ENCODE measurements at regions not wholly inside any gene's neighbourhood (a gene's known extent, or its start where the extent isn't known, plus 50 kb on each side); places are given as distances from the start of the nearest gene placed in this dataset.

- ATAC-seq (no peak), DNase-seq (ENCODE audit: low spot score) (no peak)
Observed at GRCh38 chr3:21357241-21357640, 393.8 kb downstream of the ZNF385D start.

GRCh38 chr3:21356402-21356801, 394.6 kb downstream of the ZNF385D start:
- no peak for ATAC-seq
- no peak for DNase-seq (ENCODE audit: low spot score)

DNA sequence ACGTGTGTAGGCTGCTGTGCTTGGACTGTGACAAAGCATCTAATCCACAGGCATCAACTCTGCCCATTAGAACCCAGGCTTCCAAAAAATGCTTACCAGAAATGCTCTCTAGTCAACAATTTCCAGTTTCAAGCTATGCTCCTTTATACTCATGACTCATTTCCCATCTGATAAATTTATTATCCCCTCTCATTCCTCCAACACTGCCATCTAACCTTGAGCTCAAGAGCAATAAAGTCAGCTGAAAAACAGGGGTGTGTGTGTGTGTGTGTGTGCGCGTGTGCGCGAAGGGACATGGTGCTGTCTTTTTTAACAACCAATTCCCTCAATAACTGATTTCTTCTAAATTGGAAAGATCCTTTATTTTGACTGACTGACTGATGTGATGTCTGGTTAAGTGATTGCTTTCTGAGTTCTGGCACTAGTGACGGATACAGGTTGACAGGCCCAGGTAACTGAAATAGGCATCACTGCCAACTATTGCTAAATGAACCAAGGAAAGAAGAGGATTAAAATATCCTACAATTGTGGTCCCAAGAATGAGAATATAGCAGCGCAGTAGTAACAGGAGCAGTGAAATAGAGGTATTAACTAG, 405.5 kb downstream of the ZNF385D start:
- ATAC-seq (no peak), DNase-seq (ENCODE audit: low spot score) (no peak)

GRCh38 chr3:21331857-21332256, 419.2 kb downstream of the ZNF385D start:
- no peak for DNase-seq (ENCODE audit: low spot score)
- ATAC-seq, result no peak

- no peak for DNase-seq (ENCODE audit: low spot score)
Observed at GRCh38 chr3:21331321-21331720, 419.7 kb downstream of the ZNF385D start.

GRCh38 chr3:21330293-21330692, 420.7 kb downstream of the ZNF385D start:
- peak; percentile 97 for ATAC-seq
- DNase-seq (ENCODE audit: low spot score), result no peak

More at GRCh38 chr3:21331321-21331720, 419.7 kb downstream of the ZNF385D start:
- no peak for ATAC-seq

GRCh38 chr3:21328711-21329390, 422.2 kb downstream of the ZNF385D start:
- no peak for DNase-seq (ENCODE audit: low spot score)

GRCh38 chr3:21326704-21327475, 424.1 kb downstream of the ZNF385D start:
- ATAC-seq, result no peak
- DNase-seq (ENCODE audit: low spot score), result no peak

More at GRCh38 chr3:21328711-21329390, 422.2 kb downstream of the ZNF385D start:
- no peak for ATAC-seq

- ATAC-seq (no peak), DNase-seq (ENCODE audit: low spot score) (no peak)
Observed at GRCh38 chr3:21314688-21315087, 436.3 kb downstream of the ZNF385D start.

DNA sequence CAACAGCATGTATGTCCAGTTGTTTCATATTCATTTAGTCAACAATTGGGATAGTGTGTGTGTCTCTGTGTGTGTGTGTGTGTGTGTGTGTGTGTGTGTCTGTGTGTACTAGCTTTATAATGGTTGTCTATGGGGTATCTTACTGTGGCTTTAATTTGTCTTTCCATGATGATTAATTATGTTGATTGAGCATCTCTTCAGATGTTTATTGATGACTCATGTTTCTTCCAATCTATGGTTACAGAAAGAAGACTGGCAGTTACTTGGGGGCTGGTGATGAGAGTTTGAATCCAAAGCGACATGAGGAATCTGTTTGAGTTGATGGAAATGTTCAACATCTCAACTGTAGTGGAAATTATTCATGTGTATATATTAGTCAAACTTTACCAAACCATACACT, 440.1 kb downstream of the ZNF385D start:
- ATAC-seq (no peak), DNase-seq (ENCODE audit: low spot score) (no peak)

DNA sequence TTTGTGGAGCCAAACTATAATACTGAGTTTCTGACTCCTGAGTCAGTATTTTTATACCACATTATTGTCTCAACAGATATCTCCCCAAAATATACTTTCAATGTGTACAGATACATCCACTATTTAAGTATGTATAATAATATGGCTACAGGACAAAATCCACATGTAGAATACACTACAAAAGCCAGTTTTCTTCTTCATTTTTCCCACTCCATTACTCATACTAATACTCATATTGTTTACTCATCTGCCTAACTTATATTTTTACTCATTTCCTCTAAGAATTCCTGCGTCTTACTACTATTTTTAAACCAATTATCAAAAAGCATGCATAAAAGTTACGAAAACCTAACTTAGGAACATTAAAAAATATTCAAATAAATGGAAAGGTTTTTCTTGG, 440.8 kb downstream of the ZNF385D start:
- ATAC-seq (no peak), DNase-seq (ENCODE audit: low spot score) (no peak)

DNA sequence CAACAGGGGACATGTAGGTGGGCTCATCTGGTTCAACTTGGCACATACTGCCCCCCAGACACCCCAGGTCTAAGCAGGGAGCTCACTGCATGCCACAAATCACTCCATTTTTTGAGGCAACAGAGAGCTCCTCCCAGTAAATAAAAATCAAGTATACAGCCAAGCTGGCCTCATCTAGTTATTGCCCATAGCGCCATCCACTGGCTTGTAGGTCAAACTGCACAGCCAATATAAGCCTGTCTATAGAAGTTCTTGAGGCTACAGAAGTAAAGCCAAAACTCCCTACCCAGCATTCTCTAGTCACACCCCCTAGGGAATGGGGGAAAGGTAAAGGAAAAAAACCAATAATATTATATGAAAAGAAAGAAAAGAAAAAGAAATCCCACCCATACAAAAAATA, 453.7 kb downstream of the ZNF385D start:
- DNase-seq (ENCODE audit: low spot score) (no peak), ATAC-seq (no peak)

DNA sequence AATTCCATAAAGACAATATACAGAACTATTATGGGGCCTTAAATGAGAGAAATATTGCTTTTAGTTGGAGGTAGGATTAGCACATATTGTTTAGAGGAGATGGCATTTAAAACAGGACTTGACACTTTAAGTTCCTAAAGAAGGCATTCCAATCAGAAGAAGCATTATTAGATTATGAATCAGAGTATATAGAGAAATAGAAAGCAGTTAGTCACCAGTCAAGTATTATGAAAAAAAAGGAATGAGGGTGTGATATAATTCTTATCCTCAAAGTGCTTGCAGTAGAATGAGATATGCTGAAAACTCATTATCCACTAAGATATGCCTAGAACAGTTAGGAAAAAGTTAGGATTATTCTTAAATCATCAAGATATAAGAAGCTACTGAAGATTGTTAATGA, 456.2 kb downstream of the ZNF385D start:
- no peak for ATAC-seq
- DNase-seq (ENCODE audit: low spot score), result no peak

DNA sequence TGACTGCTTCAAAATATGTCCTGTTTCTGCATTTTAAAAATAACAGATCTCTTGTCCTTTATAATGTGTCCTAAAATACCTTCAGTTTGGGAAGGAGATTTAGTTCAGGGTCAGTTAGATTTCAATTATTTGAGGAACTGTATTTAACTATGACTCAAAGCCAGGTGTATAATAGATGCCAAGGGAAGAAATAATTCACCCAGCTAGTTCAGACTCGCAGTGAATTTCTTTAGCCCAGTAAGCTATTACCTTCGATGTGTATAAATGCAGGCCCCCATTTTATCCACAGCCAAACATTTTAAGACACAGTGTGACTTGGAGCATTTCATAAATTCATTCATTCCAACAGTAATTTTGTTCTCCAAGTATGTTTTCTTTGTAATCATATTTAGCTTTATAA, 458.0 kb downstream of the ZNF385D start:
- ATAC-seq (no peak), DNase-seq (ENCODE audit: low spot score) (no peak)

DNA sequence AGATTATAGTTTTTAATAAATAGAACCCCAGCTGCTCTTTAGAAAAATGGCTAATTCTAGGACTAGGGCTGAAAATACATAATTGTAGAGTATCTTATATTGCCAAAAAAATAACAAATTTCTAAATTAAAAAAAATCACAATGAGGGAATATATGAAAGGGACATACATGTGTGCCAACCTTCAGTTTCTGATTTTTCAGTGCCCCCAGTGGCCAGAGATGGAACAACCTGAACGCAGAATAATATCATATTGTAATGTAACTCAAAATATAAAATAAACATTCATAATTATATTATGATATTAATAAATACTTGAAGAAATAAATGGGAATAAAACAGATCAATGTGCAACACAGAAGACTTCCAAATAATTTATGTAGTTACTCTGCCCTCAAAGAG, 460.5 kb downstream of the ZNF385D start:
- no peak for DNase-seq (ENCODE audit: low spot score)

GRCh38 chr3:21274079-21274571, 476.9 kb downstream of the ZNF385D start:
- DNase-seq (ENCODE audit: low spot score) (no peak), ATAC-seq (no peak)

More for the DNA sequence above, 460.5 kb downstream of the ZNF385D start:
- no peak for ATAC-seq

- no peak for ATAC-seq
- DNase-seq (ENCODE audit: low spot score), result no peak
Observed at GRCh38 chr3:21273259-21274025, 477.6 kb downstream of the ZNF385D start.

GRCh38 chr3:21271606-21272016, 479.4 kb downstream of the ZNF385D start:
- ATAC-seq (no peak), DNase-seq (ENCODE audit: low spot score) (no peak)

GRCh38 chr3:21269882-21270281, 481.1 kb downstream of the ZNF385D start:
- no peak for DNase-seq (ENCODE audit: low spot score)
- no peak for ATAC-seq

DNA sequence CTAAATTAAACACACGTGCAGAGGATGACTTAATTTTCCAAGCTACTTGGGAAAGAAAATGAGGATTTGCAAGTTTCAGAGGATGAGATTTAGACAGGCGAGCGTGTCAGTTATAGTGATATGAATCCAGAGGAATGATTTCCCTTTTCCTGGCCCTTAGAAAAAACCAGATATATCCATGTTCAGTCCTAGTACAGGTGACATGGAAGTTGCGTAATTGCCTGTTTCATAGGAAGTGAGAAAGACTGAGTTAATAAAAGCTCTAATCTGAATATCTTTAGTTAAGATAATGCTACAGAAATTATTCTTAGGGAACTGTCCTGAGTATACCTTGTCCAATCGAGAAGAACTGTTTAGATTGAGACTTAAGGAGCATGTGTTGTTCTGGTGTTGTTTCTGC, 490.5 kb downstream of the ZNF385D start:
- ATAC-seq (no peak), DNase-seq (ENCODE audit: low spot score) (no peak)

- ATAC-seq (no peak), DNase-seq (ENCODE audit: low spot score) (no peak)
Observed at GRCh38 chr3:21259896-21260295, 491.1 kb downstream of the ZNF385D start.

Data from left lobe of liver (tissue), 2 donors.